Loucy (cell line): ENCODE measurements at regions not wholly inside any gene's neighbourhood (a gene's known extent, or its start where the extent isn't known, plus 50 kb on each side); places are given as distances from the start of the nearest gene placed in this dataset.

ENCODE experiments used
- CTCF ChIP-seq: fragments of 200-600 bp; sonication (generic); conservative IDR thresholded peaks from 2 replicates; pipeline ENCODE4 v1.5.1; 2014; ENCODE audit warnings: mild to moderate bottlenecking, antibody characterized with exemption, low read length
- EZH2phosphoT487 ChIP-seq: fragments of 200-600 bp; IDR thresholded peaks from 2 replicates; pipeline ENCODE4 v1.6.1; 2018; ENCODE audit warnings: antibody characterized with exemption, mild to moderate bottlenecking, moderate library complexity, borderline replicate concordance

GRCh38 chr6:51384736-51385135 is 566.1 kb downstream of the TFAP2B start:
- TF ChIP-seq EZH2phosphoT487 (no peak), CTCF (no peak)
